Loucy (cell line): ENCODE measurements at regions not wholly inside any gene's neighbourhood (a gene's known extent, or its start where the extent isn't known, plus 50 kb on each side); places are given as distances from the start of the nearest gene placed in this dataset.

Experiments used
- CTCF ChIP-seq: fragments of 200-600 bp; sonication (generic); conservative IDR thresholded peaks from 2 replicates; pipeline ENCODE4 v1.5.1; 2014; ENCODE audit warnings: mild to moderate bottlenecking, antibody characterized with exemption, low read length
- EZH2phosphoT487 ChIP-seq: fragments of 200-600 bp; IDR thresholded peaks from 2 replicates; pipeline ENCODE4 v1.6.1; 2018; ENCODE audit warnings: antibody characterized with exemption, mild to moderate bottlenecking, moderate library complexity, borderline replicate concordance

DNA sequence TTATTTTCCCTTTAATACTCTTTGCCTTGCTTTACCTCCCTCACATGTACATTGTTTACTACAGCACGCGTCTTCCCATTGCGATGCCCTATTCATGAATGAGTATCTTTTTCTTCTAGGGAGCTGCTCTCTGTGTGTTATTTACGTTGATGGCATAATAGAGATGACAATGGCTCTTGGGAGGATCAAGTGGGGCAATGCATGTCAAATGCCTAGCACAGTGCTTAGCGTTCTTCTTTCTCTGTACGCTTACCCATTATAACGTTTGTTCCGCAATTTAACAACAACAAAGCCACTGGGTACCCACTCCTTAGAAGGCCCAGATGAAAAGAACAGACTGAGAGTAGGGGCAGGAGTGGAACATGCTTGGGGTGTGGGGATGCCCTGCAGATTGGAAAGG lies 271.6 kb upstream of the TNRC6C start:
- TF ChIP-seq CTCF (no peak), EZH2phosphoT487 (no peak)
